ENCODE measurements at regions not wholly inside any gene's neighbourhood (a gene's known extent, or its start where the extent isn't known, plus 50 kb on each side); places are given as distances from the start of the nearest gene placed in this dataset.

GRCh38 chr4:179353786-179354185, 1911.5 kb upstream of the AGA start:
- TF ChIP-seq CTCF (conservative IDR thresholded peaks at IDR 0.05; ENCODE audit: low read depth, low read length) (no peak), EZH2 (IDR thresholded peaks at IDR 0.05; ENCODE audit: borderline replicate concordance, low read depth, low read length, poor library complexity, severe bottlenecking) (no peak)
